ENCODE measurements at regions not wholly inside any gene's neighbourhood (a gene's known extent, or its start where the extent isn't known, plus 50 kb on each side); places are given as distances from the start of the nearest gene placed in this dataset.

DNA sequence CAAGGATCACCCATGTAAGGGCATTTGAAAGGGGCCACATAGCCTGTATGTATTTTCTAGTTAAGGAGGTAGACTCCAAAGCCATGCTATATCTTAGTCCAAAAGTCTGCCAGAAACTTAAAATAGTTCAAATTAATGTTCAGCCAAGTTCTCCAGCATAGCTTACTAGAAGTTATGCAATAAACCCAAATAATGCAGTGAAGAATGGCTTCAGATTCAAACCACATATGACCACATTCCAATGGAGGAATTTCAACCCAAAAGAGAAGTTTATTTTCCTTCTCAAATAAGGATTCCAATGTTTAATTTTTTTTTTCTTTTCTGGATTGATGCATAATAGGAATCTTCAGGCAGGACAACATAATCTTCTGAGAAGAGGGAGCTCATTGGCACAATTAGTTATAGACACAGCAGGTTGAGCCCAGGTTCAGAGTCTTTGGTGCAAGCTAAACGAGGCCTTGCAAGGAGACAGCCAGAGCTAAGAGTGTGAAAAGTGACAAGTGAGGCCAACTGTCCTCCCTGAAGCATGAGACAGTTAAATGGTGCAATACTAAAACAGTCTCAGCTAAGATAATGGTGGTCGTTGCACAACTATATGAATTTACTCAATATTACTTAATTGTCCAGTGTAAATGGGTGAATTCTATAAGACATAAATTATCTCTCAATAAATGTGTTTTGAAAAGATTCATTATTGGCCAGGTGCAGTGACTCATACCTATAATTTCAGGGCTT, 598.8 kb upstream of the CDH4 start:
- Histone ChIP-seq H3K36me3 (ENCODE audit: control insufficient read depth, insufficient read depth, low read length) (no peaks in the 10 kb centered on the region), H3K4me1 (ENCODE audit: control insufficient read depth, insufficient read depth, low read length) (no peaks in the 10 kb centered on the region), H3K9me3 (ENCODE audit: control insufficient read depth, insufficient read depth, low read depth, low read length) (no peaks in the 10 kb centered on the region), H3K27me3 (ENCODE audit: control insufficient read depth, insufficient read depth, low read length) (no peaks in the 10 kb centered on the region), H3K4me3 (ENCODE audit: low read depth in 2 of 2, low read length in 2 of 2) (no peak overlapping the region), H3K27ac (ENCODE audit: low read length) (no peak overlapping the region)
- TF ChIP-seq, protein P1, sequence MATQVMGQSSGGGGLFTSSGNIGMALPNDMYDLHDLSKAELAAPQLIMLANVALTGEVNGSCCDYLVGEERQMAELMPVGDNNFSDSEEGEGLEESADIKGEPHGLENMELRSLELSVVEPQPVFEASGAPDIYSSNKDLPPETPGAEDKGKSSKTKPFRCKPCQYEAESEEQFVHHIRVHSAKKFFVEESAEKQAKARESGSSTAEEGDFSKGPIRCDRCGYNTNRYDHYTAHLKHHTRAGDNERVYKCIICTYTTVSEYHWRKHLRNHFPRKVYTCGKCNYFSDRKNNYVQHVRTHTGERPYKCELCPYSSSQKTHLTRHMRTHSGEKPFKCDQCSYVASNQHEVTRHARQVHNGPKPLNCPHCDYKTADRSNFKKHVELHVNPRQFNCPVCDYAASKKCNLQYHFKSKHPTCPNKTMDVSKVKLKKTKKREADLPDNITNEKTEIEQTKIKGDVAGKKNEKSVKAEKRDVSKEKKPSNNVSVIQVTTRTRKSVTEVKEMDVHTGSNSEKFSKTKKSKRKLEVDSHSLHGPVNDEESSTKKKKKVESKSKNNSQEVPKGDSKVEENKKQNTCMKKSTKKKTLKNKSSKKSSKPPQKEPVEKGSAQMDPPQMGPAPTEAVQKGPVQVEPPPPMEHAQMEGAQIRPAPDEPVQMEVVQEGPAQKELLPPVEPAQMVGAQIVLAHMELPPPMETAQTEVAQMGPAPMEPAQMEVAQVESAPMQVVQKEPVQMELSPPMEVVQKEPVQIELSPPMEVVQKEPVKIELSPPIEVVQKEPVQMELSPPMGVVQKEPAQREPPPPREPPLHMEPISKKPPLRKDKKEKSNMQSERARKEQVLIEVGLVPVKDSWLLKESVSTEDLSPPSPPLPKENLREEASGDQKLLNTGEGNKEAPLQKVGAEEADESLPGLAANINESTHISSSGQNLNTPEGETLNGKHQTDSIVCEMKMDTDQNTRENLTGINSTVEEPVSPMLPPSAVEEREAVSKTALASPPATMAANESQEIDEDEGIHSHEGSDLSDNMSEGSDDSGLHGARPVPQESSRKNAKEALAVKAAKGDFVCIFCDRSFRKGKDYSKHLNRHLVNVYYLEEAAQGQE (IDR thresholded peaks at IDR 0.05; ENCODE audit: insufficient read depth in 1 of 2, low read depth in 2 of 2, low read length in 1 of 2): no peak
- no peak for TF ChIP-seq SIN3A (IDR thresholded peaks at IDR 0.05; ENCODE audit: borderline replicate concordance, insufficient read depth, low read depth, low read length)
- TF ChIP-seq TCF7L2 (IDR thresholded peaks at IDR 0.05; ENCODE audit: low read depth, low read length): no peak
- TF ChIP-seq POLR2AphosphoS5 (IDR thresholded peaks at IDR 0.05; ENCODE audit: low read depth, low read length): no peak
- TF ChIP-seq, protein P2, sequence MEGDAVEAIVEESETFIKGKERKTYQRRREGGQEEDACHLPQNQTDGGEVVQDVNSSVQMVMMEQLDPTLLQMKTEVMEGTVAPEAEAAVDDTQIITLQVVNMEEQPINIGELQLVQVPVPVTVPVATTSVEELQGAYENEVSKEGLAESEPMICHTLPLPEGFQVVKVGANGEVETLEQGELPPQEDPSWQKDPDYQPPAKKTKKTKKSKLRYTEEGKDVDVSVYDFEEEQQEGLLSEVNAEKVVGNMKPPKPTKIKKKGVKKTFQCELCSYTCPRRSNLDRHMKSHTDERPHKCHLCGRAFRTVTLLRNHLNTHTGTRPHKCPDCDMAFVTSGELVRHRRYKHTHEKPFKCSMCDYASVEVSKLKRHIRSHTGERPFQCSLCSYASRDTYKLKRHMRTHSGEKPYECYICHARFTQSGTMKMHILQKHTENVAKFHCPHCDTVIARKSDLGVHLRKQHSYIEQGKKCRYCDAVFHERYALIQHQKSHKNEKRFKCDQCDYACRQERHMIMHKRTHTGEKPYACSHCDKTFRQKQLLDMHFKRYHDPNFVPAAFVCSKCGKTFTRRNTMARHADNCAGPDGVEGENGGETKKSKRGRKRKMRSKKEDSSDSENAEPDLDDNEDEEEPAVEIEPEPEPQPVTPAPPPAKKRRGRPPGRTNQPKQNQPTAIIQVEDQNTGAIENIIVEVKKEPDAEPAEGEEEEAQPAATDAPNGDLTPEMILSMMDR (IDR thresholded peaks at IDR 0.05): no peak
- ChIA-PET POLR2A (no interaction called here), CTCF (no interaction called here)
- intact Hi-C loops (cut with micrococcal nuclease; ENCODE audit: unreplicated experiment): no loop called here
- ATAC-seq (no peak), DNase-seq (ENCODE audit: low read depth, low spot score) (no peak)
- in situ Hi-C loops (cut with HindIII; ENCODE audit: low pct_unique_long_range_greater_than_20kb, low sequenced_read_pairs): no loop called here
- BruUV-seq (replicated peaks): no TSS peak

DNA sequence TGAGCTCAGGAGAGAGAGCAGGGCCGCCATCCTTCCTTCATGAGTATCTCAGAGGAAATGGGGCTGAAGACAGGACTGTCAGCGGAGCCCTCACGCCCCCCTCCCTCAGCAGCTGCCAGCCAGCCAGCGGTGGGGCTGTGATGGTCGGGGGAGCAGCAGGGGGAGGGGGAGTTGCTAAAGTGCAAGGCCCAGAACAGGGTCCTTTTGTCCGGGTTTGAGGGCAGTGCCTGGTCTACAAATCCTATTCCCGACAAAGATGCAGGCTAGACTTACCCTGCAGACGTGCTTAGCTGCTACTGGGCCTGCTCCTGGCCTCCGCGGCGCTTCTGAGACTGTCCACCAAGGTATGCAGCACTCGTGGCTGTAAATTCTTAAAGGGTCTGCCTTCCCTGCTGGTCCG, 593.4 kb upstream of the CDH4 start:
- Histone ChIP-seq H3K36me3 (ENCODE audit: control insufficient read depth, insufficient read depth, low read length) (no peaks in the 10 kb centered on the region), H3K27ac (ENCODE audit: low read length) (no peak overlapping the region), H3K27me3 (ENCODE audit: control insufficient read depth, insufficient read depth, low read length) (no peaks in the 10 kb centered on the region; the same call in 1 of the 2 replicates), H3K4me1 (ENCODE audit: control insufficient read depth, insufficient read depth, low read length) (no peaks in the 10 kb centered on the region), H3K4me3 (ENCODE audit: low read depth in 2 of 2, low read length in 2 of 2) (no peak overlapping the region), H3K9me3 (ENCODE audit: control insufficient read depth, insufficient read depth, low read depth, low read length) (no peaks in the 10 kb centered on the region)
- BruUV-seq (replicated peaks): no TSS peak
- ChIA-PET CTCF (no interaction called here), POLR2A (no interaction called here)
- in situ Hi-C loops (cut with HindIII; ENCODE audit: low pct_unique_long_range_greater_than_20kb, low sequenced_read_pairs): no loop called here
- TF ChIP-seq TCF7L2 (IDR thresholded peaks at IDR 0.05; ENCODE audit: low read depth, low read length): no peak
- TF ChIP-seq, protein P1 (IDR thresholded peaks at IDR 0.05; ENCODE audit: insufficient read depth in 1 of 2, low read depth in 2 of 2, low read length in 1 of 2): no peak
- TF ChIP-seq, protein P2 (IDR thresholded peaks at IDR 0.05): no peak
- TF ChIP-seq POLR2AphosphoS5 (IDR thresholded peaks at IDR 0.05; ENCODE audit: low read depth, low read length): no peak
- no peak for TF ChIP-seq SIN3A (IDR thresholded peaks at IDR 0.05; ENCODE audit: borderline replicate concordance, insufficient read depth, low read depth, low read length)
- no peak for DNase-seq (ENCODE audit: low read depth, low spot score)
- ATAC-seq: no peak
- intact Hi-C loops (cut with micrococcal nuclease; ENCODE audit: unreplicated experiment): no loop called here

Data from Panc1 (cell line).